NCI-H524 treated with DMSO at 0.1 percent for 48 hours (cell line): ENCODE measurements at regions not wholly inside any gene's neighbourhood (a gene's known extent, or its start where the extent isn't known, plus 50 kb on each side); places are given as distances from the start of the nearest gene placed in this dataset.
"Not testable (repeated sequence)": the region's sequence is repeated elsewhere in the genome, so short reads cannot be mapped to it uniquely, and the experiment has no call there.

ENCODE experiments used
- DNase-seq: peaks from one replicate; lab custom pipeline; 2025; lab: John Stamatoyannopoulos, UW

- no peak for DNase-seq
Measured at GRCh38 chr2:175253871-175254270, 72.4 kb upstream of the ATP5MC3 start.

GRCh38 chr2:175251425-175252041 is 70.0 kb upstream of the ATP5MC3 start:
- no peak for DNase-seq

GRCh38 chr2:175247159-175247558 is 65.6 kb upstream of the ATP5MC3 start:
- no peak for DNase-seq

GRCh38 chr2:175244697-175245096 is 63.2 kb upstream of the ATP5MC3 start:
- no peak for DNase-seq

- DNase-seq = no peak
Measured at GRCh38 chr2:175241691-175242090, 60.2 kb upstream of the ATP5MC3 start.

GRCh38 chr2:175240033-175240432 is 58.5 kb upstream of the ATP5MC3 start:
- not testable (repeated sequence) for DNase-seq

- DNase-seq = no peak
Measured at GRCh38 chr2:175236930-175237329, 55.4 kb upstream of the ATP5MC3 start.

- DNase-seq = no peak
Measured at GRCh38 chr2:175234650-175235049, 53.1 kb upstream of the ATP5MC3 start.

GRCh38 chr2:175234153-175234552 is 52.6 kb upstream of the ATP5MC3 start:
- peak; percentile 63 for DNase-seq

GRCh38 chr2:175233135-175233719 is 51.7 kb upstream of the ATP5MC3 start:
- DNase-seq = no peak
